H1 (cell line): ENCODE measurements at regions not wholly inside any gene's neighbourhood (a gene's known extent, or its start where the extent isn't known, plus 50 kb on each side); places are given as distances from the start of the nearest gene placed in this dataset.
A peak's percentile ranks its signal among the peaks of the same experiment; 100 is the strongest.

Source experiments
- CTCF ChIA-PET: fragments of 300-600 bp; sonication (Branson Sonifier 250); formaldehyde crosslinking; loops from one replicate; lab custom pipeline; 2021; ENCODE audit not compliant: partially characterized antibody; lab: Charles Lee
- POLR2A ChIA-PET: fragments of 300-600 bp; sonication (Branson Sonifier 250); formaldehyde crosslinking; loops from one replicate; lab custom pipeline; 2021; ENCODE audit warnings: inconsistent platforms; ENCODE audit not compliant: partially characterized antibody; lab: Charles Lee
- DNase-seq, 2 experiments: peaks; one replicate each; pipeline versions ENCODE4 v3.0.0 to v3.0.0-alpha.2; 2010 to 2022; ENCODE audit warnings: low spot score in 2 of 2, low read depth in 1 of 2, mixed read lengths in 1 of 2
- FAIRE-seq: peaks from 2 replicates; lab custom pipeline; 2011; peaks lifted over from hg19 to GRCh38; lab: Jason Lieb, UNC
- H2AFZ ChIP-seq: 2 replicates; pipeline ENCODE4 v1.8.1; 2012; ENCODE audit warnings: low read length, inconsistent platforms
- H2AK5ac ChIP-seq: 2 replicates; pipeline ENCODE4 v1.6.1; 2013; ENCODE audit warnings: low read depth, low read length
- H2BK120ac ChIP-seq: replicated peaks from 2 replicates; pipeline ENCODE3; 2013; ENCODE audit warnings: low read depth, low read length, inconsistent platforms
- H2BK12ac ChIP-seq: 2 replicates; pipeline ENCODE4 v1.6.1; 2013; ENCODE audit warnings: low read depth, low read length
- H2BK15ac ChIP-seq: 2 replicates; pipeline ENCODE4 v1.6.1; 2013; ENCODE audit warnings: low read length
- H2BK20ac ChIP-seq: 2 replicates; pipeline ENCODE4 v1.6.1; 2013; ENCODE audit warnings: low read length
- H2BK5ac ChIP-seq: 2 replicates; pipeline ENCODE4 v1.6.1; 2013; ENCODE audit warnings: low read depth, low read length
- H3K14ac ChIP-seq: 2 replicates; pipeline ENCODE4 v1.6.1; 2013; ENCODE audit warnings: inconsistent platforms; ENCODE audit not compliant: insufficient read length
- H3K18ac ChIP-seq: 2 replicates; pipeline ENCODE4 v1.6.1; 2013; ENCODE audit warnings: low read length; ENCODE audit errors: extremely low read depth
- H3K23ac ChIP-seq: 2 replicates; pipeline ENCODE4 v1.6.1; 2013; ENCODE audit warnings: inconsistent platforms; ENCODE audit not compliant: insufficient read length
- H3K23me2 ChIP-seq: 2 replicates; pipeline ENCODE4 v1.6.1; 2013; ENCODE audit warnings: low read depth, low read length
- H3K27ac ChIP-seq: 2 replicates; pipeline ENCODE4 v1.6.1; 2011; ENCODE audit warnings: low read depth, low read length, inconsistent platforms
- H3K27me3 ChIP-seq, 4 experiments: replicated peaks in 1 of 4; 1 replicate in 1 of 4; 2 replicates in 3 of 4; pipeline versions ENCODE4 v1.6.1 to v1.8.1; 2011 to 2013; ENCODE audit warnings: low read length in 3 of 4, mild to moderate bottlenecking in 3 of 4, inconsistent platforms in 2 of 4, mixed read lengths in 2 of 4, moderate library complexity in 1 of 4; ENCODE audit not compliant: control insufficient read depth in 3 of 4, insufficient read depth in 3 of 4; ENCODE audit errors: extremely low read depth in 1 of 4
- H3K36me3 ChIP-seq, 4 experiments: 2 replicates each; pipeline versions ENCODE4 v1.6.1 to v1.8.1; 2011 to 2013; ENCODE audit warnings: mild to moderate bottlenecking in 4 of 4, low read length in 3 of 4, moderate library complexity in 2 of 4, control low read depth in 1 of 4, inconsistent platforms in 1 of 4; ENCODE audit not compliant: insufficient read depth in 4 of 4, control insufficient read depth in 2 of 4
- H3K4ac ChIP-seq: replicated peaks from 2 replicates; pipeline ENCODE3; 2013; ENCODE audit warnings: low read length, low read depth, mixed read lengths, inconsistent platforms; ENCODE audit not compliant: insufficient read length
- H3K4me1 ChIP-seq, 4 experiments: replicated peaks in 1 of 4; 1 replicate in 1 of 4; 2 replicates in 3 of 4; pipeline versions ENCODE4 v1.6.1 to v1.8.1; 2011 to 2013; ENCODE audit warnings: low read length in 3 of 4, inconsistent platforms in 2 of 4, mixed read lengths in 1 of 4; ENCODE audit not compliant: insufficient read depth in 4 of 4, control insufficient read depth in 3 of 4
- H3K4me2 ChIP-seq, 2 experiments: 2 replicates each; pipeline versions ENCODE4 v1.6.1 to v1.8.1; 2011 to 2013; ENCODE audit warnings: low read depth in 2 of 2, low read length in 2 of 2, control low read depth in 1 of 2, inconsistent platforms in 1 of 2, mild to moderate bottlenecking in 1 of 2; ENCODE audit not compliant: insufficient read depth in 1 of 2
- H3K4me3 ChIP-seq, 4 experiments: fragments of 200-600, 300-600 bp in 1 of 4; sonication (generic), shearing (Covaris generic), sonication (Bioruptor Twin) in 1 of 4; 2 replicates each; pipeline versions ENCODE4 v1.5.1 to v1.8.1; 2011 to 2016; ENCODE audit warnings: low read length in 4 of 4, low read depth in 3 of 4, control low read depth in 2 of 4, inconsistent platforms in 2 of 4, mild to moderate bottlenecking in 2 of 4, mixed read lengths in 1 of 4, moderate library complexity in 1 of 4; ENCODE audit not compliant: insufficient read depth in 2 of 4; ENCODE audit errors: extremely low read depth in 1 of 4
- H3K56ac ChIP-seq: replicated peaks from 2 replicates; pipeline ENCODE3; 2013; ENCODE audit warnings: low read depth, mild to moderate bottlenecking, mixed read lengths, low read length, inconsistent platforms; ENCODE audit not compliant: insufficient read length
- H3K79me1 ChIP-seq: 2 replicates; pipeline ENCODE4 v1.6.1; 2013; ENCODE audit warnings: low read depth, low read length, control low read depth
- H3K79me2 ChIP-seq, 2 experiments: 2 replicates each; pipeline versions ENCODE4 v1.6.1 to v1.8.1; 2012 to 2013; ENCODE audit warnings: low read length in 2 of 2, mild to moderate bottlenecking in 2 of 2, inconsistent platforms in 1 of 2; ENCODE audit not compliant: insufficient read depth in 2 of 2, control insufficient read depth in 1 of 2
- H3K9ac ChIP-seq, 4 experiments: replicated peaks in 1 of 4; 1 replicate in 1 of 4; 2 replicates in 3 of 4; pipeline versions ENCODE4 v1.6.1 to v1.8.1; 2011 to 2013; ENCODE audit warnings: low read depth in 3 of 4, low read length in 3 of 4, control low read depth in 2 of 4, mild to moderate bottlenecking in 2 of 4, moderate library complexity in 2 of 4, inconsistent platforms in 1 of 4; ENCODE audit errors: extremely low read depth in 1 of 4
- H3K9me3 ChIP-seq, 2 experiments: 2 replicates each; pipeline versions ENCODE4 v1.6.1 to v1.8.1; 2012 to 2013; ENCODE audit warnings: mild to moderate bottlenecking in 2 of 2, moderate library complexity in 2 of 2, control low read depth in 1 of 2, inconsistent platforms in 1 of 2, low read depth in 1 of 2, low read length in 1 of 2, mixed read lengths in 1 of 2; ENCODE audit not compliant: insufficient read depth in 2 of 2
- H4K20me1 ChIP-seq, 2 experiments: replicated peaks in 1 of 2; 2 replicates each; pipeline versions ENCODE3 to v1.8.1; 2011 to 2013; ENCODE audit warnings: inconsistent platforms in 2 of 2, low read length in 2 of 2, mild to moderate bottlenecking in 1 of 2; ENCODE audit not compliant: insufficient read depth in 2 of 2, control insufficient read depth in 1 of 2
- H4K5ac ChIP-seq: 2 replicates; pipeline ENCODE4 v1.6.1; 2013; ENCODE audit warnings: low read length, low read depth, mixed read lengths, inconsistent platforms; ENCODE audit not compliant: insufficient read length
- H4K8ac ChIP-seq: 2 replicates; pipeline ENCODE4 v1.8.0; 2013; ENCODE audit warnings: mild to moderate bottlenecking, moderate library complexity, low read length, inconsistent platforms; ENCODE audit not compliant: insufficient read depth; ENCODE audit errors: extremely low read depth
- H4K91ac ChIP-seq: replicated peaks from 2 replicates; pipeline ENCODE3; 2013; ENCODE audit warnings: low read length, mixed read lengths, inconsistent platforms; ENCODE audit not compliant: insufficient read length
- CEBPB ChIP-seq: IDR thresholded peaks from 2 replicates; pipeline ENCODE4 v1.6.1; 2012; ENCODE audit warnings: low read depth, low read length
- SP2 ChIP-seq: IDR thresholded peaks from 2 replicates; pipeline ENCODE4 v1.6.1; 2012; ENCODE audit warnings: mild to moderate bottlenecking, low read length, inconsistent platforms
- WGBS, 2 experiments: shearing (Covaris generic) in 1 of 2; methylation state at CpG; one replicate each; pipeline versions ENCODE4 v1.1.6 to v1.1.7; 2013 to 2015; ENCODE audit warnings: low lambda C conversion rate in 2 of 2, mixed read lengths in 2 of 2, inconsistent platforms in 1 of 2, low coverage in 1 of 2, missing lambda C conversion rate in 1 of 2; ENCODE audit not compliant: insufficient replicate concordance in 2 of 2, insufficient coverage in 1 of 2, insufficient read length in 1 of 2; ENCODE audit errors: extremely low coverage in 1 of 2, missing lambda C conversion rate in 1 of 2; 5-methylcytosine and 5-hydroxymethylcytosine counted together

GRCh38 chr4:181969151-181969550 lies 274.1 kb upstream of the TENM3 start:
- Histone ChIP-seq H2BK20ac (no peak overlapping the region), H3K9me3 (no peaks in the 10 kb centered on the region), H3K4me3 (no peak overlapping the region), H3K23ac (no peak overlapping the region), H2BK5ac (no peak overlapping the region), H3K79me1 (no peaks in the 10 kb centered on the region), H3K27ac (no peak overlapping the region), H3K27me3 (no peaks in the 10 kb centered on the region), H4K20me1 (no peaks in the 10 kb centered on the region), H3K9ac (no peak overlapping the region), H3K56ac (no peak overlapping the region), H4K8ac (no peak overlapping the region), H2AK5ac (no peak overlapping the region), H3K4me2 (no peak overlapping the region), H2AFZ (no peak overlapping the region), H2BK15ac (no peak overlapping the region), H3K36me3 (no peaks in the 10 kb centered on the region), H4K91ac (no peak overlapping the region), H4K5ac (no peak overlapping the region), H3K4me1 (peaks cover 0 to 6% (median 0%) of the 10 kb centered on the region in 4 experiments; a peak in 2 of 7 replicates), H2BK12ac (no peak overlapping the region), H3K79me2 (no peaks in the 10 kb centered on the region), H3K4ac (no peak overlapping the region), H3K18ac (no peak overlapping the region), H3K14ac (no peak overlapping the region), H3K23me2 (no peaks in the 10 kb centered on the region), H2BK120ac (no peak overlapping the region)
- ChIA-PET POLR2A (no interaction called here), CTCF (no interaction called here)
- FAIRE-seq (no peak), DNase-seq (no peak)
- no peak for TF ChIP-seq SP2
- peak; percentile 49; the same call in 1 of the 2 replicates for TF ChIP-seq CEBPB
- WGBS, 2 experiments = 92% methylated on average over 5 of the region's 5 CpGs; no CpG with 5 or more reads in 1 of the 2 experiments
